GM19467 (cell line): ENCODE measurements at regions not wholly inside any gene's neighbourhood (a gene's known extent, or its start where the extent isn't known, plus 50 kb on each side); places are given as distances from the start of the nearest gene placed in this dataset.

Experiments
- ATAC-seq: cut with Tn5 transposase; IDR thresholded peaks from one replicate; pipeline ENCODE4 v1.9.1; 2021; ENCODE audit warnings: mild to moderate bottlenecking, moderate library complexity; ENCODE audit not compliant: unreplicated experiment

DNA sequence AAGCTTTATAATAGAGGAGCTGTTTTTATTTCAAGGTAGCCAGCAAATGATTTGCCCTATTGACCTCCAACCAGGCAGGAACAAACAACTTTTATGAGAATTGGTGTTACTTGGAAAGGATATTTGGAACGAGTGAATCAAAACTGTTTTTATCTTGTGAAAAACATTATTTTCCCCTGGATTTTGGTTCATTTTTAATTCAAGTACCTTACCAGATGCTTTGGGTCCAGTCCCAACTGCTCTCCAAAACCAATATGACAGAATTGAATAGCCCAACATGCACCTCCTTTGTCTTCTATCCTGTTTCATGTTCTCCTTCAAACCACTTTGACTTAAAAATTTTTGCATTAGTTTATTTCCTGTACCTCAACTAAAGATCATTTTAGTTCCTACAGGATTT lies 178.6 kb upstream of the RBMS1 start:
- no peak for ATAC-seq

DNA sequence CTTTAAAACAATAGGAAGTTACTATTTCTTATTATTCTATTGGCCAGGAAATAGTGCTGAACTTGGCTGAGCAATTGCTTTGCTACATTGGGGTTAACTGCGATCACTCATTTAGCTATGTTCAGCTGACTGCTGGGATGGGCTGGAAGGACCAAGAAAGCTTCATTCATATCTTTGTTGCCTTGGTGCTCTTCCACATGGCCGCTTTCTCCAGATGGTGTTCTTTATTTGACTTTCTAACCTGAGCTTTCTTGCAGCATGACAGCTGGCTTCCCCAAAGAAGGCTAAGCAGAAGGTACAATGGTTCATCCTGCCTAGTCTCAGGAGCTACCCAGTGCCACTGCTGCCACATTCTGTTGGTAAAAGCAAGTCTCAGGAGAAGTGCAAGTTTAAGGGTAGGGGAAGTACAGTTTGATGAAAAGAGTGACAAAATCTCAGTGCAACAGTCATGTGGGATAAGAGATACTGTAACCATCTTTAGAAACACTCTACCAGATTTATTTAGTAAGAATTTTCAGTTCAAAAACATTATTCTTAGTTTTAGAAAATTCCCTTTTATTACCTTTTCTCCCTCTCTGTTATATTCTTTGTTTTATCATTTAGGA lies 180.6 kb upstream of the RBMS1 start:
- no peak for ATAC-seq

DNA sequence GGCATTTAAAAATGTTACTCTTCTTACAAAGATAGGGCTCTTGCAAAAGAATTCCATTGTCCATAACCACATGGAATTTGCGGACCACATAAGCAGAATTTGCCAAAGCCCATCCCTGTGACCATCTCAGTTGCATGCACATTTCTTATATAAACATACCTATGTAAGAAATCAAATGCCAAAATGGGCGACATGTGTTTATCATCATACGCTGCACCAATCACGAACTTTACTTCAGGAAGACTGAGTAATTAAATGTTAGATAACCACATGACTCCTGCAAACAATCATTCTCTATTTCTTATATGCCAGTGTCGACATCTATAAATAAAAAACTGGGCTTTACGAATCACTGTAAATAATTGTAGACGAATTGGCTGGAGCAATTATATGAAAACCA lies 186.1 kb upstream of the RBMS1 start:
- no peak for ATAC-seq

DNA sequence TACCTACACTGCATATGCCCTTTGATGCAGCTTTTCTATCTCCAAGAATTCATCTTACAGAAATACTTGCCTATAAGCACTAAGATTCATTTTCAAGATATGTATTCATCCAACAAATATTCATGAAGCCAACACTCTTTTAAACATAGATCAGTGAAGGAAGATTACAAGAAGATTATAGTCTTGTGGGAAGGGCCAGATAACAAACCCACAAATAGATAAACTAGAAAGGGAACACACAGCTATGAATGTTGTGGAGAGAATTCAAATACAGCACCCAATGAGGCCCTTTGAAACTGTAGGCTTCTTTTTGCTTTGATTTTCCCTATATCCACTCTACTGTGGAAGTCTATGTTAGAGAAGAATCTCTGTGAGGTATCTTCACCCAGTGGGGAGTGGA lies 186.7 kb upstream of the RBMS1 start:
- no peak for ATAC-seq

DNA sequence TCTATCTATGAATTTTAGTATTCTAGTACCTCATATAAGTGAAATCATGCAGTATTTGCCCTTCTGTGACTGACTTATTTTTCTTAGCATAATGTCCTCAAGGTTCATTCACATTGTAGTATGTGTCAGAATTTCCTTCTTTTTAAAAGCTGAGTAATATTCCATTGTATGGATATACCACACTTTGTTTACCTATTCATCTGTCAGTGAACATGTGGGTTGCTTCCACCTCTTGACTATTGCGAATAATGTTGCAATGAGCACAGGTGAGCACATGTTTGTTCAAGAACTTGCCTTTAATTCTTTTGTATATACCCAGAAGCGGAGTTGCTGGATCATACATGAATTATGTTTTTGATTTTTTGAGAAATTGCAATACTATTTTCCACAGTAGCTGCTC lies 187.4 kb upstream of the RBMS1 start:
- ATAC-seq = no peak

DNA sequence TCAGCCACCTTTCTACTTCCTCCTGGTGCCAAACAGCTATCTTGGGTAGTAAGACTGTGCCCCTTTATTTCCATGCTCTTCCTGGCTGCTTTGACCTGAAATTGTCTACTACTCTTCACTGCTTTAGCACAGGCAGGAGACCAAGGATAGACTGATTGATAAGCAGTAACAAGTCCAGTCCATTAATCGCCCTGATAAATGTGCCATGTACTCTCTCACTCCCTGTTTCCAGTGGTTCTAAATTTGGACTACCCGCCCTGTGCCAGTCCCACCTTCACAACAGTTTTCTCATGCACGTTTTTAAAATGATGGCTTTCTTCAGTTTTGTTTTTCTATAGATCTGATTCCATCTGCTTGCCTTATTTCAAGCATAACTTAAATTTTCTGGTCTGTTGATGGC lies 189.6 kb upstream of the RBMS1 start:
- no peak for ATAC-seq

DNA sequence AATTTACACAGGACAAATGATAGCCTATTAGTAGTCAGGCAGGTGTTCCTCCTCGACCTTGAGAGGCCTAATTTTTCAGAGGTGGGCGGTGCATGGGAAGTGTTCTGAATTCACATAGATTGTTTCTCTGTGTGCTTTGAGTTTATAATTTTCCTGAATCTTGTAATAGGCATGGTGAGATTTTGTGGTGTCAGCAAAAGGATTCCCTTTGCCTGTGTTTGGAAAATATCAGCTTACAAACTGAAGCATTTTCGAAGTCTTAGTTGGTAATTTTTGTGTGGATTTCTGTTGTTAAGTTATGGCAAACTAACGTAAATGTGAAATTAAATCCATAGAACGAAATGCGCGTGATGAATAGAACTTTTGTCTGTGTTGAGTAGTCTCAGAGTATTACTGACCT lies 194.0 kb upstream of the RBMS1 start:
- no peak for ATAC-seq

DNA sequence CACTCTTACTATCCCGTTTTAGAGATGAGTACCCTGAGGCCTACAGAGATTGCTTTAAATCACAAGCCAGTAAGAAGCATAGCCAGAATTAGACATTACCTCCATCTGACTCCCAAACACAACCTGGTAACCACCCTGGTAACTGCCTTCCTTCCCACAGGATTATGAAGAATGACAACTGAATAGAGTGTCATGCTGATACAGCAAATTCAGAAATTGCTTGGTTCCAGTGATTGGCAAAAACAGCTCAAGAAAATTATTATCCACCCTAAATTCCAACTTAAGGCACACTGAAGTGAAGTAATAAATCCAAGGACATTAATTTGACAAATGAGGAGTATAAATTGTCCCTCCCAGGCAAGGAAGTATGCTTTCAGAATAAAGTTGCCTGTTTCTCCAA lies 195.8 kb upstream of the RBMS1 start:
- no peak for ATAC-seq

DNA sequence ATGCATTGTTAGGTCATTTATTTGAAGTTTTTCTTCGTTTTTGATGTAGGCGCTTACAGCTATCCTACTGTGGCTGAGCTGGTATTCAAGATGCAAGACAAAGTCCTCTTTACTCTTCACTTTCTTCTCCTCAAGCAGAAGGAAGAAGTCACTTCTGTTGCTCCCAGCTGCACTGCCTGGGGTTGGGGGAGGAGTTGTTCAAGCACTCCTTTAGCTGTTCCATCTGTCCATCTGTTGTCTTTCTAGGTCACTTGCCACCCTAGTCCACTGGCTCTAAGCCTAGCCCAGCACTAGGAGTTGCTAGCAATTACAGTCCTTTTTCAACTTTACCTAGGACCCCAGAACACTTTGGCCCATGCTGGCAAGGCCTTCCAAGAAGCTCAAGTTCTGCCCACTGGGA lies 200.6 kb upstream of the RBMS1 start:
- no peak for ATAC-seq

DNA sequence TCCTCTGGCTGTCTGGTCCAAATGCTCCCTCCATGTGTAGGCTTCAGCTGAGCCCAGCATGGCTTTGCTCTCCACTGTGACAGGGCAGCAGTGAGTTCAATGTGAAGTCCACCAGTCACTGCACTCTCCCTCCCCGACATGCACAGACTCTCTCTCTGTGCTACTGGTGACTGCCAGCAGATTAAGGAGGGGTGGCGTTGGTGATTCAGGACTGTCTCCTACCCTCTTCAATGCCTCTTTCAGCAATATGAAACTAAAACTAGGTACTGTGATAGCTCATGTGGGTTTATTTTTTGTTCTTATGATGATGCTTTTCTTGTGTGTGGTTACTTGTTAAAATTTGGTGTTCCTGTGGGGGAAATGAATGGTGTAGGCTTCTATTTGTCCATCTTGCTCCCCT lies 201.0 kb upstream of the RBMS1 start:
- ATAC-seq = no peak

DNA sequence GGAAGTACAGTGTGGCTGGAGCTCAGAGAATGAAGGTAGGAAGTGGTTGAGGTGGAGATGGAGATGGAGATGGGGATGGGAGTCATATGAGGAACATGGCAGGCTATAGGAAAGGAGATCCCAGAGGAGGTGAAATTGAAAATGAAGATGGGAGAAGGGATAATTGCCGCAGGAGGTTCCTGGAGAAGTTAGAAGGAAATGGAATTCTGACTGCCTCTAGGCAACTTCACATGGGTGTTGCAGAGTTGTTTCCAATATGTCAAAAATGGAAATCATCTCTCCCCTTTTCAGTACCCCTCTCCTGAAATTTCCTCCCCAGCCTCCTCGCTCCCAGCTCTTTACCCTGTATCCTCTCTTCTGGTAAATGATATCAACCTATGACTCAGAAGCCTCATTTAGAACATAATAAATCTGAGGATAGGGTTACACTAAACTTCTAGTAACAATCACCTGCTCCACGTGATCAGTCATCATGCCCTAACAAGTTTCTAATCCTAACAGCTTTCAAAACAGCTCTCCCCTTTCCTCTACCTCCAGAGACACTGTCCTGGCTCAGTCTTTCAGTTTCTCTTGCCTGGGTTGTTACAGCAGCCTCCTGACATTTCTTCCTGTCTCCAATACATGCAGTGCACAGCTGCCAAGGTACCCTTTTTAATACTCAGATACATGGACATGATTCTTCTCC lies 201.9 kb upstream of the RBMS1 start:
- ATAC-seq = no peak

DNA sequence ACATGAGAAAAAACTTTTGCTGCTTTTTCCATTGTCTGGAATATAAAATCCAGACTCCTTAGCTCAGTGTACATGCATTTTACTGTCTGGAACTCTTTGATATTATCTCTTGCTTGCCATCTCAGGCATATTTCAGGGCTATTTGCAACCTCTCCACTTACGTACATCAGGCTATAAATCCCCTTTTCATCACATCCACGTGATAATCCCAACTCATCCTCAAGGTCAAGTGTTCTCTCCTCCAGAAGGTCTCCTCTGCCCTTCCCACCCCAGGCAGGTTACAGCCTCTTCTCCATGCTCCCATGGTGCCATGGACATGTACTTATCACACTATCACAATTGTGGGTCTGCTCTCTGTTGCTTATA lies 202.5 kb upstream of the RBMS1 start:
- no peak for ATAC-seq

DNA sequence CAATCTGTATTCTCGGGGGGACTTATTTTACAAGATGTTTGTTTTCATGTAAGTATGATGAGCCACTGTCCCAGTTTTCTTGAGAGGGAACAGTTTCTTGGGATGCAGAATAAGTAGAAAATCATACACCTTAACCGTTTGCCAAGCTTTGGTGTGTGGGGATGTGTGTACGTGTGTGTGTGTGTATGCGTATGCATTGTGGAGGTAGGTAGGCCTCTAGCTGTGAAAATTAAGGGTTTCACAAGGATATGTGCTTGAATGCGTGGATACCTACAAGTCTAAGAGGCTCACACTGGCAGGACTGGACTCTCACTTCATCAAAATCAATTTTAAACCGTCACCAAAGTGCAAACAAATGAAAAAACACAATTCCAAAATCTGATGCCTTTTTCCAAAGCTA lies 204.2 kb upstream of the RBMS1 start:
- no peak for ATAC-seq

DNA sequence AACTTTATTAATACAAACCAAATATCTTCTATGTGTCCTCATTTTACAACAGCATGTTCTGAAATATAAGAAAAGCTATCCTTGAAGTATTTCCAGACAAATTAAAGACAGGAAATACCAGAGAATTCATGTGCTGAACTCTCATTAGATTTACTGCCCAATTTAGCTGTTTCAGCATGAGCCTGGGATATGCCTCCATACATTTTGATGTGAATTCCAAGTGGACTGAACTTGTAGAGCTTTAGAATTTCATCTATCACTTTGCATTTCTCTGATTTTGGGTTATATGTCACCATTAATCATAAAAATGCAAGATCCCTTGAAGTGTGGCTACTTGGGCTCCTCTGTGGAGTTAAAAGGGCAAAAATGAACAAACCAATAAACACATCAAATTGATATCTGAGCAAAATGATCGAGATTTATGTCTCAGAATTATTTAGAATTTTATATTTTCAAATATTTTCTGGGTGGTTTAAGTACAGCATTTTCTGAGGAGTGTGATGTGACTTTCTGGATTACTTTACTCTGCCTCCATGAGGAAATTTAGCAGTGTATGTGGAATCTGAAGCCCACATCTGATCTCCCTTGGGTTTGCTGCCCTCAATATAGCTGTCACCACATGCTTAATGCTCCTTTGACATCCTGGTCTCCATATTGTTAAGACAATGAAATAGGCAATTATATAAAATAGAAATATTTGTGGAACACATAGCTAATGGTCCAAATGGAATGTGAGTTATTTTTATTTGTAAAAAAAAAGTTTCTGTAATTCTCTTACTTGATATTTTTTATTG lies 206.6 kb upstream of the RBMS1 start:
- ATAC-seq = no peak

DNA sequence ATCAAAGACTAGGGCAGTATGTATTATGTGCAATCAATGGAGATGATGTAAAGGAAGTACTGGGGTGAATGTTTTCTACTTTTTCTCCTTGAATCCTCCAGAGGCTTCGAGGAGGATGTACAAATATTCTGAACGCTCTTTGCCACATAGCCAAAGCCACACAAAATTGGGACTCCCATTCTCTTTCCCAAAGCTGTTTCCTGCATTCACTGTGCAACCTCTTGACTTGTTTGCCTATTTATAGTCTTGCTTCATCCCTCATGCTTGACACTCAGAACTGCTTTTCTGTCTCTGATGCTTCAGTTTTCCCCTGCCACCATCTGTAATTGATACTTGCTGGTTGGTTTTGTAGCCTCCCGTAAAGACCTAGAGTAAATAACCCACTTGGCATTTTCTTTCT lies 208.2 kb upstream of the RBMS1 start:
- no peak for ATAC-seq

DNA sequence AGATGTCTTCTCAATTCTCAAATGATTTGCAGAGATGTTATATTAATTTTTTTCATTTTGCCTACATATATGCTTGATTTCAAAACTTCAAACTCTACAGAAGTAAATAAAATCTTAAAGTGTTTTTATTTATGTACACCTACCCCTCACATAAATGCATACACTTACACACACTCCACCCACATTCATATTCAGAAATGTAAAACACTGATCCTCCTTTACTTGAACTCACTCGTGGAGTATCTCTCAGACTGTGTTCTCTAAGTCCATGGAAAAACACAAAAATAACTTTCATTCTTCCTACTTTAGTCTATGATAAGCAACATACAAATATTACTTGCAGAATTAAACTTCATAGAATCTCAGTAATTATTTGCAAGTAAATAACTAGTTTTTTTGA lies 209.1 kb upstream of the RBMS1 start:
- ATAC-seq = no peak

DNA sequence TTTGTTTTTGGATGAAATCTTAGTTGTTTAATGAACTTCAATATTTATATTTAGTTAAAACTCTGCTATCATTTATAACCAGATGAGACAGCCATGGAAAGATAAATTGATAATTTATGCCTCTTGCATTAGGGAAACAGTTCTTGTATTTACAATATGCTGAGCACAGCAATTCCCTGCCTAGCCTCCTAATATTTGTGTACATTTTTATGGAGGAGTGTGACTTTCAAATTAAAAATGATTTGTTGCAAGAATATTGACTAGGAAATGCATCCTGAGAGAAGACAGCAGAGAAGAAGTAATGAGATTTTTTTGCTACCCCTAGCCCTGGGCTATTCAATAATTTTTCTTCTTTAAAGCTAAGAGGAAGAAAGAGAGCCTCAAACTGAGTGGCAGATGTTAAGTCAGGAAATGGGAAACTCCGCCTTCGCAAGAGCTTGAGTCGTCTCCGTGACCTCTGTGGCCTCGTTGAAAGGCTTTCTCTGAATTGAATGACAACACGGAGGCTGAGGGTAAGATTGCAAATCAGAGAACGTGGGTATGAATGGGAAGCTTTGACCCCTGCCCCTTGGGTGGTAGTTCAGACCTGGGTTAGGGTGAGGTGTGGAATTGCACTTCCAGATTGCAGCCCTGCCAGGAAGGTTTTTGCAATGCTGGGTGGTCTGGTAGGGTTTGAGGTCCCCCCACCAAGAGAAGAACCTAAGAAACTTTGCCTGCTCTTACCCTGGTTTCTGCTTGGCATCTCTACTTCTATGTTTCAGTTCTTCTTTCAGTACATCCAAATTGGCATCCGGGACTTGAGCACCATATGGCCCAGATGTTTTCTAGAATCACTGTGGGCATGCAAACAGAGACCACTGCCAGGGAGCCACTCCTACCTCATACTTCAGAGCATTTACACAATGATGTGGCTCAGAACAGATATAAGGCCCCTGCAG lies 210.3 kb upstream of the RBMS1 start:
- ATAC-seq = peak; percentile 85

DNA sequence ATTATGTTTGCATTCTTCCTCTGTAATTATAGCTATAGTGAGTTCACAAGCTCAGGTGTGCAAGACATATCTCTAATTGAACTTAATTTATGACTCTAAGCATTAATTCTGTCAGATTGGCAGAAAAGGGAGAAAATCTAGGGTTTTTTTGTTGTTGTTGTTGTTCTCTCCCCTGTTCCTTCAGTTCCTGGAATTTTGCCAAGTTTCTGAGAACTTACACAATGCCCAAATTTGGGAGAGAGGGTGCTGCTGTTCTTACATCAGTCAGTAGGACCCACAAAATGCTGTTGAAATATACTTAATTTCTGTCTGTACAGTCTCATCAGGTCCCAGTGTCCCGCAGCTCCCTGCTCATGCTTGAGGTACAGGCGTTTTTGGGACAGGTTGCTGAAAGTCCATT lies 221.8 kb upstream of the RBMS1 start:
- no peak for ATAC-seq

DNA sequence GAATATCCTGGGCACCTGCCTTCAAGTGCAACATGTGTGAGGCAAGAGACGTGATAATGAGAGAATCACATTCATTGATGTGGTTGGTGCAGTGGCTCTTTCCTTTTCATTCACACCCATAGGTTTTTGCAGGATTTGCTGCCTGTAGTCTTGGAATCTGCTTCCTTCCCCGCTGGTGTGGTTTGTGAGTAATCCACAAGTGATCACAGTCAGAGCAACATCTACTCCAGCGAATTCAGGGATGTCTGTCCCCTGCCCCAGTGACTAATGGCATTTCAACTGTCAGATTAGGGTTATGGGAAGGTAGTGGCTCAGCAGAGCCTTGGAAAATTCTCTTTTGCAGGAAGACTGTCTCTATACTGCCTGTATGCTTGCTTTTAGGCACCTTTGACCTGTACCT lies 225.5 kb upstream of the RBMS1 start:
- ATAC-seq = no peak

DNA sequence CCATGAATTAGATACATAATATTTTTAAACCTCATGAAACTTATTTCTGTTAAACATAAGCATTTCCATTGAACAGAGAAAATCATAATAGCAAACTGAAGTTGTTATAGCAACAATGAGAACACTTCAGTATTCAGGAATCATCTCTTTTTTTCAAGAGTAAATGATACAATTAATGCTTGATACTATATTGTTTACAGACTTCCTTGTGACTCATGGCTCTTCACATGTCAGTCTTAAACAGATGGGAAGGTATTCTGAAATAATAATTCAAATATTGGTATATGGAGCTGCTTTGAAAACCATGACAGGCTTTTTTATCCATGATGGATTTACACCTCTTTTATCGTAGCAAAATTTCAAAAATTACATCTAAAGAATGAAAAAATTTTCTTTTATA lies 226.5 kb upstream of the RBMS1 start:
- no peak for ATAC-seq
